ENCODE measurements at regions not wholly inside any gene's neighbourhood (a gene's known extent, or its start where the extent isn't known, plus 50 kb on each side); places are given as distances from the start of the nearest gene placed in this dataset.

DNA sequence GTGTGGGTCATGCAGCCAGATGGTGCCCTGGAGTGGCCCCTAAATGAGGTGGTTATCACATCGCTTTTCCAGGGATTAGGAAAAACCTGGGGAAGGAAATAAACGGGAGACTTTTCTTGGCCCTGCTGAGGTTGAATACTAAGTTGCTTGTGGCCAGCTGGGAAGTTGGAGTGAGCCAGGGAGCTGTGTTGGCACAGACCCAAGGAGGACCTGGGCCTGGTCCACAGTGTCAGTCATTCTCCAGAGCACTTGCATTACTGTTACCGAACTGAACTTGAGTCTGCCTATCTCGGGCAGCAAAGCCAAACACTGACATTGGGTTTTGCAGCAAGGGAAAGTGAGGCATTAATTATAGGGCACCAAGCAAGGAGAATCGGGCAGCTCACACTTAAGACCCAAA, 339.0 kb downstream of the GABRB3 start:
- TF ChIP-seq, protein P1, sequence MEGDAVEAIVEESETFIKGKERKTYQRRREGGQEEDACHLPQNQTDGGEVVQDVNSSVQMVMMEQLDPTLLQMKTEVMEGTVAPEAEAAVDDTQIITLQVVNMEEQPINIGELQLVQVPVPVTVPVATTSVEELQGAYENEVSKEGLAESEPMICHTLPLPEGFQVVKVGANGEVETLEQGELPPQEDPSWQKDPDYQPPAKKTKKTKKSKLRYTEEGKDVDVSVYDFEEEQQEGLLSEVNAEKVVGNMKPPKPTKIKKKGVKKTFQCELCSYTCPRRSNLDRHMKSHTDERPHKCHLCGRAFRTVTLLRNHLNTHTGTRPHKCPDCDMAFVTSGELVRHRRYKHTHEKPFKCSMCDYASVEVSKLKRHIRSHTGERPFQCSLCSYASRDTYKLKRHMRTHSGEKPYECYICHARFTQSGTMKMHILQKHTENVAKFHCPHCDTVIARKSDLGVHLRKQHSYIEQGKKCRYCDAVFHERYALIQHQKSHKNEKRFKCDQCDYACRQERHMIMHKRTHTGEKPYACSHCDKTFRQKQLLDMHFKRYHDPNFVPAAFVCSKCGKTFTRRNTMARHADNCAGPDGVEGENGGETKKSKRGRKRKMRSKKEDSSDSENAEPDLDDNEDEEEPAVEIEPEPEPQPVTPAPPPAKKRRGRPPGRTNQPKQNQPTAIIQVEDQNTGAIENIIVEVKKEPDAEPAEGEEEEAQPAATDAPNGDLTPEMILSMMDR (conservative IDR thresholded peaks at IDR 0.05; ENCODE audit: low read depth, low read length), result no peak
- no peak overlapping the region for H3K4me3 ChIP-seq (ENCODE audit: low read length)
- no peak for DNase-seq (ENCODE audit: low read depth)

GRCh38 chr15:26433060-26433459, 339.8 kb downstream of the GABRB3 start:
- no peak overlapping the region for H3K4me3 ChIP-seq (ENCODE audit: low read length)
- TF ChIP-seq, protein P1 (conservative IDR thresholded peaks at IDR 0.05; ENCODE audit: low read depth, low read length), result no peak
- DNase-seq (ENCODE audit: low read depth), result no peak

- TF ChIP-seq, protein P1 (conservative IDR thresholded peaks at IDR 0.05; ENCODE audit: low read depth, low read length), result no peak
- no peak for DNase-seq (ENCODE audit: low read depth)
- no peak overlapping the region for H3K4me3 ChIP-seq (ENCODE audit: low read length)
These were observed 351.8 kb downstream of the GABRB3 start for GRCh38 chr15:26421065-26421464.

- TF ChIP-seq, protein P1 (conservative IDR thresholded peaks at IDR 0.05; ENCODE audit: low read depth, low read length), result no peak
- H3K4me3 ChIP-seq (ENCODE audit: low read length), result no peak overlapping the region
- no peak for DNase-seq (ENCODE audit: low read depth)
These were observed 377.2 kb downstream of the GABRB3 start for GRCh38 chr15:26395624-26396023.

DNA sequence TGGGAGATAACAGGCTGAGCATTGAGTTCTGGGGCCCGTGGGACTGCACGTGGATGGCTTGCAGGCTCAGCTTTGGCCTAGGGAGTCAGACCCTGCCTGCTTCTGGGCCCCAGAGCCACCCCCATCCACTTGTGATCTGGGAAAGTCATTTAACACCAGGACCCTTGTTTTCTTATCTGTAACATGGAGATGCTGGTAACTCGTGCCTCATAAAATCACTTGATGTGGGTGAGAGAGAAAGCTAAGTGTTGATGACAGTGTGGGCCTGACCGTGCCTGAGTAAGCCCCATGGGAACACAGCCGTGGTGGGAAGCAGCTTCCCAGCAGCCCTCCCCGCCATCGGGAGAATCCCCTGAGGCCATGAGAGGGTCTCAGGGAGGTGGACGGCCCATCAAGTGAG, 378.1 kb downstream of the GABRB3 start:
- DNase-seq (ENCODE audit: low read depth), result no peak
- no peak overlapping the region for H3K4me3 ChIP-seq (ENCODE audit: low read length)
- TF ChIP-seq, protein P1 (conservative IDR thresholded peaks at IDR 0.05; ENCODE audit: low read depth, low read length), result no peak

DNA sequence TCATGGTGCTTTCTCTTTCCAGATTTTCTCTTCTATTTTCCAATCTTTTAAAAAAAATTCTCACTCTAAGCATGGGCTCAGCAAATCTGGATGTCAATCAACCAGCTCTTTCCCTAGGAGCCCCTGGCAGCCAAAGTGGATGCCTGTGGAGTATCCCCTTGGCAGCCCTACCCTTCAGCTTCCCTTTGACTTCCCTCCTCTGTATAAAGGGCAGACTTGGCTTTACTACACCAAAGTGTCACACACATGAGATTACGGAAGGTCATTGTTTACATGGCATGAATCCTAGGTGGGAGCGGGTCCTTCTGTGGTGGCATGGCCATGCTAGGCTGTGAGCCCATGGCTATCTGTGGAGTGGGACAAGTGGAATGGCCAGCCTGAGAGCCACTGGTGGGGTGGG, 379.9 kb downstream of the GABRB3 start:
- no peak overlapping the region for H3K4me3 ChIP-seq (ENCODE audit: low read length)
- DNase-seq (ENCODE audit: low read depth), result no peak
- TF ChIP-seq, protein P1 (conservative IDR thresholded peaks at IDR 0.05; ENCODE audit: low read depth, low read length), result no peak

DNA sequence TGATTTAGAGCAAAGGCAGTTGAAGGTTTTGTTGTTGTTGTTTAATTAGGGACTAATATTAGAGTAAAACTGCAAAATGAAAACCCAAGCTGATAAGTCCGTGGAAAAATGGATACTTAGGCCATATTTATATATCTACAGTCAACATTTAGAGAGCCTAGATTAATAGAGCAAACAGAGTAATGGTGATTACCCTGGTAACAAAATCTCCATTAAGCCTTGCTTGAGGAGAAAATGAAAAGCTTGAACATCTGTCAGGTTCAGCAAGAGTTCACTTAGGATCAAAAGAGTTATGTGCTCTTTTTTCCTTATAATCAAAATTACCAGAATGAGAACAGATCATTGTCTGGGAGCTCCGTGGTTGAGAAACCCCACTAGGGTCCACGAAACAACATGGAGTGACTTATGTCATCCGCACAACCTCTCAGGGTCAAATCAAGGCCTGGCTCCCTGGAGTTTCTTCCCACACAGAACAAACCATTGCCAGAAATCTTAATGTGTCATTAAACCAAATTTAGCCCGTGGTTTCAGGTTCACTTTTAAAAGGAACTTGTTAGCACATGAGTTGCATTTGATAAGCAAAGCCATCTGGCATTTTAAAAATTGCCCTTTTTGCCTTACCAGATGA, 381.2 kb downstream of the GABRB3 start:
- no peak overlapping the region for H3K4me3 ChIP-seq (ENCODE audit: low read length)
- DNase-seq (ENCODE audit: low read depth), result no peak
- TF ChIP-seq, protein P1 (conservative IDR thresholded peaks at IDR 0.05; ENCODE audit: low read depth, low read length), result no peak

Data from retinal pigment epithelial cell (primary cell).